ENCODE measurements at regions not wholly inside any gene's neighbourhood (a gene's known extent, or its start where the extent isn't known, plus 50 kb on each side); places are given as distances from the start of the nearest gene placed in this dataset.

DNA sequence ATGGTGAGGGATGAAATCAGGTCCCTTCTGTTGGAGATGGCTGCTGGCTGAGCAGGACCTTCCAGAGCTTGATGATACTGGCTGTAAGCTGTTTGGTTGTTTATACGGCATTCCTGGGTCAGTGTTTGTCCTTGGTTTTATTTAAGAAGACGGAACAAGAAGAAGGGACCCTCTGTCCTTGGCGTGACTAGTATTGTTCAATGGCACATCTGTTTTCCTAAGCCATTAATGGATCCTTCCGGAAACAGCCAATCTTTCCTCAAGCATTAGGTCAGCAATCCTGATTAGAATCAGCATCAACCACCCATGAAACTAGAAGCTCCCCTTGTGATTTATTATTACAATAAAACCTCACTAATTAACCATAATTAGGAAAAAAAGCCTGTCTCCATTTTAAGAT, 128.7 kb upstream of the KIAA1217 start:
- DNase-seq: no peak
- no peaks in the 10 kb centered on the region for H3K36me3 Mint-ChIP-seq (ENCODE audit: low read depth)
- no peaks in the 10 kb centered on the region for H3K27me3 Mint-ChIP-seq (ENCODE audit: insufficient read depth)
- no peak overlapping the region for H3K4me3 Mint-ChIP-seq
- peaks cover 58% of the 10 kb centered on the region for H3K9me3 Mint-ChIP-seq
- TF ChIP-seq, protein P1, sequence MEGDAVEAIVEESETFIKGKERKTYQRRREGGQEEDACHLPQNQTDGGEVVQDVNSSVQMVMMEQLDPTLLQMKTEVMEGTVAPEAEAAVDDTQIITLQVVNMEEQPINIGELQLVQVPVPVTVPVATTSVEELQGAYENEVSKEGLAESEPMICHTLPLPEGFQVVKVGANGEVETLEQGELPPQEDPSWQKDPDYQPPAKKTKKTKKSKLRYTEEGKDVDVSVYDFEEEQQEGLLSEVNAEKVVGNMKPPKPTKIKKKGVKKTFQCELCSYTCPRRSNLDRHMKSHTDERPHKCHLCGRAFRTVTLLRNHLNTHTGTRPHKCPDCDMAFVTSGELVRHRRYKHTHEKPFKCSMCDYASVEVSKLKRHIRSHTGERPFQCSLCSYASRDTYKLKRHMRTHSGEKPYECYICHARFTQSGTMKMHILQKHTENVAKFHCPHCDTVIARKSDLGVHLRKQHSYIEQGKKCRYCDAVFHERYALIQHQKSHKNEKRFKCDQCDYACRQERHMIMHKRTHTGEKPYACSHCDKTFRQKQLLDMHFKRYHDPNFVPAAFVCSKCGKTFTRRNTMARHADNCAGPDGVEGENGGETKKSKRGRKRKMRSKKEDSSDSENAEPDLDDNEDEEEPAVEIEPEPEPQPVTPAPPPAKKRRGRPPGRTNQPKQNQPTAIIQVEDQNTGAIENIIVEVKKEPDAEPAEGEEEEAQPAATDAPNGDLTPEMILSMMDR (IDR thresholded peaks at IDR 0.05): no peak
- H3K27ac Mint-ChIP-seq: no peak overlapping the region
- no peaks in the 10 kb centered on the region for H3K4me1 Mint-ChIP-seq (ENCODE audit: low read depth)

DNA sequence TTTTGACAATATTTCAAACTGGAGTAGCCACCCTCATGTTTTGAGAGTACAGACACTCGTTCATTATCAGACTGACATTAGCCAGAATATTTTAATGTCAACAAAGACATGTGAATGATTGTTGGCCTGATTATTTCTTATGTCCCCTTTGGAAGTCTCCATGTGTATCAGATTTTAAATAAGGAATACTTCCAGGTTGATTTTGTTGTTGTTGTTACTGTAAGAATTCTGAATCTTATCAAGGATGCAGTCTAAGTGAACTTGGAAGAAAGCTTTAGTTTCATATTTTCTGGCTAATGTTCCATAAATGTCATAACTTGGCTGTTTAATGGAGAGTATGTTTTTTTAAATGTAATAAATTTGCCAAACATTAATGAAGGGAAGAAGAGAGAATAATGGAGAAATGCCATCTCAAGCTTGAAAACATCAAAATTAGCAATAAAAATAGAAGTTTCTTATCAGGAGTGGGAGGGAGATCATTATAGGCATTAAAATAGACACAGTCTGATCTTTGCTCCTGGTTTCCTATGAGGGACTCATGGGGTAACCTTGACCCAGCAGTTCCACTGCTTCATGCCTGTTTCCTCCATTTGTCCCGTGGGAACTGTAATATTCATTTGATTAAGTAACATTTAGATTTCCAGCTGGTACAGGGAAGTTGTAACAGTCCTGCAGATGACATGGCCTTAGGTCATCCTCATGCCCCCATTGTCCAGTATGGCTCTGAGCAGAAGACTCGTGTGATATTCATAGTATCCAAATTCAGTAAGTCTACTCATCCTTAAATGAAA, 122.4 kb upstream of the KIAA1217 start:
- no peak for DNase-seq
- Mint-ChIP-seq H3K27me3 (ENCODE audit: insufficient read depth) (no peaks in the 10 kb centered on the region), H3K27ac (no peak overlapping the region), H3K9me3 (peaks cover 47% of the 10 kb centered on the region), H3K4me1 (ENCODE audit: low read depth) (no peaks in the 10 kb centered on the region), H3K36me3 (ENCODE audit: low read depth) (no peaks in the 10 kb centered on the region), H3K4me3 (no peak overlapping the region)
- TF ChIP-seq, protein P1 (IDR thresholded peaks at IDR 0.05): no peak

DNA sequence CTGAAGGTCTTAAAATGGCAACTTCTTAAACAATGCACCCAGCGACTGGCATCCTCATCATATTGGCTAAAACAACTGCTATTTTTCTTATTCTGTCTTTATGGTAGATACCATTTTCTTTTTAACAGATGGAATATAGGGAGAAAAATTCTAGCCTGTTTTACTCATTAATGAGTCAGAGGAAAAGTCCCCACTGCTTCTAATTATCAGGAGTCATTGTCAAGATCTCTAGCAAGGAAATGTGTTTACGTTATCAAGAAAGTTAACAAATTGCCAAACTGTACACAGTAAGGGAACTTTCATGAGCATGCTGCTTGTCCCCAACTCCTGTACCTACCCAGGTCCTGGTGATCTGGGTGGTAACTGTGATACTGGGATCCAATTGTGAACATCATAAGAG, 117.7 kb upstream of the KIAA1217 start:
- H3K36me3 Mint-ChIP-seq (ENCODE audit: low read depth): no peaks in the 10 kb centered on the region
- no peak overlapping the region for H3K27ac Mint-ChIP-seq
- H3K4me3 Mint-ChIP-seq: no peak overlapping the region
- H3K27me3 Mint-ChIP-seq (ENCODE audit: insufficient read depth): no peaks in the 10 kb centered on the region
- H3K9me3 Mint-ChIP-seq: peaks cover 42% of the 10 kb centered on the region
- TF ChIP-seq, protein P1 (IDR thresholded peaks at IDR 0.05): no peak
- no peak for DNase-seq
- no peaks in the 10 kb centered on the region for H3K4me1 Mint-ChIP-seq (ENCODE audit: low read depth)

DNA sequence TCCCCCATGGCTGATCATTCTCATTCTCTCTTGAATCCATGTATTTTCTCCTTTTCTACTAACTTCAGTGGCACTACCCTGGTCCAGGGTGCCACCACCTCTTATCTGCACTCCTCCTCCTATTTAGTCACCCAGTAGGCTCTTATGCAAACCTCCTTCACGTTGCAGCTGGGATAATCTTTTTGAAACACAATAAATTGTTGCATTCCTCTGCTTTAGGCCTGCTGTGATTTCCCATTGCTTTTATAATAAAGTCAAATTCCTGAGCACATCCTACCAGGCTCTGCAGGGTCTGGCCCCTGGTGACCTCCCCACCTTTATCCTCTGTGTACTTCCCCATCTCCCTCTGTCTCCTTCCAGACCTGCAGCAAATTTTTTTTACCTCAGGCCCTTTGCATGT, 112.7 kb upstream of the KIAA1217 start:
- DNase-seq: no peak
- no peaks in the 10 kb centered on the region for H3K4me1 Mint-ChIP-seq (ENCODE audit: low read depth)
- TF ChIP-seq, protein P1 (IDR thresholded peaks at IDR 0.05): no peak
- no peak overlapping the region for H3K27ac Mint-ChIP-seq
- H3K36me3 Mint-ChIP-seq (ENCODE audit: low read depth): no peaks in the 10 kb centered on the region
- H3K27me3 Mint-ChIP-seq (ENCODE audit: insufficient read depth): no peaks in the 10 kb centered on the region
- H3K9me3 Mint-ChIP-seq: peaks cover 40% of the 10 kb centered on the region
- H3K4me3 Mint-ChIP-seq: no peak overlapping the region

DNA sequence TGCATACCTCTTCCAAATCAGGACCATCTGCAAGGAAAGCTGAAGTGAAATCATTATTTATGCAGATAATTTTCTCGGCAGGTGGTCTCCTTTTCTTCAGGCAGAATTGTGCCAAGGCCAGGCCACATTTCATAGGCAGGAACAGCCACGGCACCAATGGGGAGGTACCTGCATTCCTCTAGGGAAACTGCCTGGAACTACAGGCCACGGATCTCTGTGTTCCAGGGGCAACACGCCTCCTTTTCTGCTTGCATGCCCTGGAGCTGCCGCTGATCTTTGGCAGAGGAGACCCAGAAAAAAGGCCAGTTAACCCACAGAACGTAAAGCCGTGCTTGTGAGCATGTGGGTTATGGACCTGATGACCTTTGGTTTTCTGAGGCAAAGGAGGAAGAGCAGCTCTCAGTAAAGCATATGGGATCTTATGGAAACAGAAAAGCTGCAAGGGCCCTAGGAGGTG, 111.2 kb upstream of the KIAA1217 start:
- Mint-ChIP-seq H3K4me1 (ENCODE audit: low read depth) (no peaks in the 10 kb centered on the region), H3K9me3 (peaks cover 29% of the 10 kb centered on the region), H3K27ac (no peak overlapping the region), H3K36me3 (ENCODE audit: low read depth) (no peaks in the 10 kb centered on the region), H3K27me3 (ENCODE audit: insufficient read depth) (no peaks in the 10 kb centered on the region; the same call in 1 of the 2 replicates), H3K4me3 (no peak overlapping the region)
- TF ChIP-seq, protein P1 (IDR thresholded peaks at IDR 0.05): no peak
- DNase-seq: no peak
